Cardiac muscle cell (in vitro differentiated cells and primary cell): ENCODE measurements at regions not wholly inside any gene's neighbourhood (a gene's known extent, or its start where the extent isn't known, plus 50 kb on each side); places are given as distances from the start of the nearest gene placed in this dataset.
A peak's percentile ranks its signal among the peaks of the same experiment; 100 is the strongest.

Source experiments
- DNase-seq, 2 donors: peaks; one replicate each; pipeline versions ENCODE4 v3.0.0 to v3.0.0-alpha.2; 2010 to 2017; ENCODE audit warnings: low read depth in 1 of 2, low spot score in 1 of 2
- H3K27ac ChIP-seq: fragments of 200-600 bp; sonication (generic); 2 replicates; pipeline ENCODE4 v1.5.1; 2016
- H3K27me3 ChIP-seq: fragments of 200-600 bp; sonication (generic); 2 replicates; pipeline ENCODE4 v1.6.0; 2016; ENCODE audit warnings: control low read depth
- H3K36me3 ChIP-seq: fragments of 200-600 bp; sonication (generic); 2 replicates; pipeline ENCODE4 v1.5.1; 2016; ENCODE audit warnings: control low read depth
- H3K4me1 ChIP-seq: fragments of 200-600 bp; sonication (generic); 2 replicates; pipeline ENCODE4 v1.8.1; 2017; ENCODE audit warnings: low read depth, mild to moderate bottlenecking, mixed run types
- H3K4me3 ChIP-seq: fragments of 200-600 bp; sonication (generic); 2 replicates; pipeline ENCODE4 v1.5.1; 2016; ENCODE audit warnings: mild to moderate bottlenecking
- H3K9me3 ChIP-seq: fragments of 200-600 bp; sonication (generic); 2 replicates; pipeline ENCODE4 v1.5.1; 2017; ENCODE audit warnings: low read depth, mild to moderate bottlenecking, control low read depth
- TF ChIP-seq, protein P1 (sequence below): IDR thresholded peaks from 2 replicates; pipeline ENCODE4 v1.5.1; 2012; ENCODE audit warnings: low read depth, mild to moderate bottlenecking, low read length

DNA sequence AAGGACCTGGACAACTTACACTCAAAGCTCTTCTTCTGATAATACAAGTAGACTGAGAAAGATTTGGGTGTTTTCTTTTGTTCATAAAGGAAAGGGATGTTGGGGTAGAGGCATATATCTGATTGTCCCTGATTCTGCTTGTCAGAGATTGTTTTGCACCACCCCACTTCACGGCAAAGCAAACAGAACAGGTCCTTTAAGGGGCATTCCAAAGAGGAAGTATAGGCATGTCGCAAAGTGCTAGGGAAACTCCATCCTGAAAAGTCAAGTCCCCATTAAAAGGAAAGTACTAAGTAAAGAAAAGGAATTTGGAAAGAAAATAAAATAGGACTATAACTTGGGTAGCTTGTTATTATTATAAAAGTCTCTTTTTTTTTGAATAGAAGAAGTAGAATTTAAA lies 233.0 kb downstream of the DNAJB9 start:
- no peaks in the 10 kb centered on the region for H3K27me3 ChIP-seq
- H3K27ac ChIP-seq: no peak overlapping the region
- H3K4me1 ChIP-seq: no peaks in the 10 kb centered on the region
- H3K36me3 ChIP-seq: no peaks in the 10 kb centered on the region
- no peak for DNase-seq
- TF ChIP-seq, protein P1, sequence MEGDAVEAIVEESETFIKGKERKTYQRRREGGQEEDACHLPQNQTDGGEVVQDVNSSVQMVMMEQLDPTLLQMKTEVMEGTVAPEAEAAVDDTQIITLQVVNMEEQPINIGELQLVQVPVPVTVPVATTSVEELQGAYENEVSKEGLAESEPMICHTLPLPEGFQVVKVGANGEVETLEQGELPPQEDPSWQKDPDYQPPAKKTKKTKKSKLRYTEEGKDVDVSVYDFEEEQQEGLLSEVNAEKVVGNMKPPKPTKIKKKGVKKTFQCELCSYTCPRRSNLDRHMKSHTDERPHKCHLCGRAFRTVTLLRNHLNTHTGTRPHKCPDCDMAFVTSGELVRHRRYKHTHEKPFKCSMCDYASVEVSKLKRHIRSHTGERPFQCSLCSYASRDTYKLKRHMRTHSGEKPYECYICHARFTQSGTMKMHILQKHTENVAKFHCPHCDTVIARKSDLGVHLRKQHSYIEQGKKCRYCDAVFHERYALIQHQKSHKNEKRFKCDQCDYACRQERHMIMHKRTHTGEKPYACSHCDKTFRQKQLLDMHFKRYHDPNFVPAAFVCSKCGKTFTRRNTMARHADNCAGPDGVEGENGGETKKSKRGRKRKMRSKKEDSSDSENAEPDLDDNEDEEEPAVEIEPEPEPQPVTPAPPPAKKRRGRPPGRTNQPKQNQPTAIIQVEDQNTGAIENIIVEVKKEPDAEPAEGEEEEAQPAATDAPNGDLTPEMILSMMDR: no peak
- no peak overlapping the region for H3K4me3 ChIP-seq
- H3K9me3 ChIP-seq: no peaks in the 10 kb centered on the region

DNA sequence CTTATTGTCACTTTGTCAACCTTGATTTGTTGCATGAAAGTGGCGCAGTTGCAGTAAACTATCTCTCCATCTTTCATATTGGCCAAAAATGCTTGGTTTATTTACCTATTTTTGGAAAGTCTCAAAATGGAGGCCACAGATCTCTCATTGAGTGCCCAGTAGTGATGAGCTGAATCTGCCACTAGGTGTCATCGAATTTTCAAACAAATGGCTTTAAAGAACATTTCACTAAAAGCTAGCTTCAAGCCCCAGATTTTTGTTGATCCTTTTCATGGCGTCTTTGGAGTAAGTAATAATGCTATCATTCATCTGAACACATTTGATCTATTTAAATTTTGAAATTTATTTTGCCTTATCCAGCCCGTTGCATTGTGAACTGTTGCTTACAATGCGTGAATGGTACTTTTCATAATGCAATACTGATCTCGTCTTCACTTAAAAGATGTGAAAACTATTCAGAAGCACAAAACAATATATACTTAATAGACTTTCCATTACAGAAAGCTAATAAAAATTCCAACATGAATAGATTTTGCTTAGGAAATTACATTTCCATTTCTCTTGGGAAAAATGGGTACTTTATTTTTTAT lies 236.2 kb downstream of the DNAJB9 start:
- H3K27me3 ChIP-seq: no peaks in the 10 kb centered on the region
- H3K27ac ChIP-seq: no peak overlapping the region
- no peaks in the 10 kb centered on the region for H3K4me1 ChIP-seq
- H3K9me3 ChIP-seq: no peaks in the 10 kb centered on the region
- DNase-seq: peak in 1 of 2 donors; percentile 64
- no peak overlapping the region for H3K4me3 ChIP-seq
- TF ChIP-seq, protein P1: peak; percentile 63
- H3K36me3 ChIP-seq: no peaks in the 10 kb centered on the region

DNA sequence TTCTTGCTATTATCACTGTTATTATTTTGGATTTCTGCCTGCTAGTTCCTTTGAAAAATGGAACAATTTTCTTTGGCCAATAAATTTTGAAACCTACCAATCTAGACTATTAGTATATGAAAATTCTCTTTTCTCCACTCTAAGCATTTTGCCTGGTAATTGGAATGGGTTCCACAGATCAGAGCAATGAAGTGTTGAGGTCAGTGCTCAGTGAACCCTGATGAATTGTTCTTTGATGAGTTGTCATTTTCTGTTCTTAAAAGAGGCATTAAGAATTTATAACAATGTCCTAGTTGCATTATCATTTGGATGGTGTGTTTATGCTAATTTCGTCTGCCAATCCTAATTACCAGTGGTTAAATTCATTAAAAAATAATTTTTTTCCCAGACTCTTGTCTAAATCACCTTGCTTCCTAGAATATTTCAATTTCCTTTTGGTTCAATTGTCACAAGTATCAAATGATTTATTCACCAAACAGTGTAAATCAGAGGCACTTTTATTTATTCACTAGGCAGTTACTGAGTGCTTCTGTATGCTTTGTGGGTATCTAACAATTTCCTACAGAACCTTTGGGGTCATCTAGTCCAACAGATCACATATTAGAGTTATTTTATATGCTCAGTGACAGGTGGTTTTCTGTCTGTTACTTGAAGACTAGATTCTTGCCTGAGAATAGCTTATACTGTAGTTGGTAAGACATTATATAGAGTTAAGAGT lies 239.0 kb downstream of the DNAJB9 start:
- H3K36me3 ChIP-seq: no peaks in the 10 kb centered on the region
- DNase-seq: no peak
- no peaks in the 10 kb centered on the region for H3K9me3 ChIP-seq
- TF ChIP-seq, protein P1: no peak
- no peaks in the 10 kb centered on the region for H3K4me1 ChIP-seq
- H3K27ac ChIP-seq: no peak overlapping the region
- no peaks in the 10 kb centered on the region for H3K27me3 ChIP-seq
- no peak overlapping the region for H3K4me3 ChIP-seq

DNA sequence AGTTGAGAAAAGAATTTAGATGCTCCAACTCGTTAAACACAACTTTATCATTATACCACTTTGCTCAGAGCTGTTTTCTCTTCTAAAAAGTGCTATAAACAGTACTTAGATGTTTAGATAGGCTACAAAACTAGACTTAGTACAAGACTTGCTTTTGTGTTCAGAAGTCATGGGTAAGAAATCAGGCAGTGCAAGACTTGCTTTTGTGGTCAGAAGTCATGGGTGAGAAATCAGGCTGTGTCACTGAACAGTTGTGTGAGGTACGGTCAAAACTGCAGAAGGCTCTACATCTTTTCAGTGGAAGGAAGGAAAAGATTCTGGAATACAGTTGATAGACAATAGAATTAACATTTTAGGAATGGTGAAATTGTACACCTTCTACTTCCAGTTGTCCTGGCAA lies 239.7 kb downstream of the DNAJB9 start:
- Histone ChIP-seq H3K36me3 (no peaks in the 10 kb centered on the region), H3K4me1 (no peaks in the 10 kb centered on the region), H3K4me3 (no peak overlapping the region), H3K27ac (no peak overlapping the region), H3K27me3 (no peaks in the 10 kb centered on the region), H3K9me3 (no peaks in the 10 kb centered on the region)
- TF ChIP-seq, protein P1: no peak
- no peak for DNase-seq

DNA sequence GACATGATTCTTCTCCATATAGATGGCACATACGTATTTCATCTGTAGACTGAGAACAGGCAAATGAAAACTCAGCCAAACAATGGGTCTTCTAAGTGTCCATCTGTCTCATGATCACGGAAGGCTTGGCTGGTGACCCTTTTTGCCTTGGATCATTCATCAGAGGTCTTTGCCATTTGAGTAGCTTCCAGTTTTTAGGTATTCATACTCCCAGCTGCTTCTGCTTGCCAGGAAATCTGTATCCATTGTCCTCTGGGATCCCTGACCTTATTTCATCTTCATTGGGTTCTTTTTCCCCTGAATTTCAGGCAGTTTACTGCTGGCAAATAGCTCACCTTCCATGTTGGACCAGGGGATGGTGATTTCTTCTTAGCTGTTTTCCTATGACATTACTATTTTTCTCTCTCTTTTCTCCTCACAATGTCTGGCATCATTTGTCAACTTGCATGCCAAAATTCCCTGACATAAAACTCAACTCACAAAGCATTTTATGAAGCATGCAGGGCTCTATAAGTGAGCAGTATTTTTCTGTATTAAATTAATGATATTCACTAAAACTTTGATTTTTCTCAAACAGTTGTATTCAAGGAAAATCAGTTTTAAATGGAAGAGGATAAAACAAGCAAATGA lies 241.2 kb downstream of the DNAJB9 start:
- H3K4me1 ChIP-seq: no peaks in the 10 kb centered on the region
- no peaks in the 10 kb centered on the region for H3K9me3 ChIP-seq
- no peaks in the 10 kb centered on the region for H3K27me3 ChIP-seq
- H3K4me3 ChIP-seq: no peak overlapping the region
- no peaks in the 10 kb centered on the region for H3K36me3 ChIP-seq
- H3K27ac ChIP-seq: no peak overlapping the region
- TF ChIP-seq, protein P1: no peak
- no peak for DNase-seq
